ENCODE measurements at regions not wholly inside any gene's neighbourhood (a gene's known extent, or its start where the extent isn't known, plus 50 kb on each side); places are given as distances from the start of the nearest gene placed in this dataset.
A peak's percentile ranks its signal among the peaks of the same experiment; 100 is the strongest.

DNA sequence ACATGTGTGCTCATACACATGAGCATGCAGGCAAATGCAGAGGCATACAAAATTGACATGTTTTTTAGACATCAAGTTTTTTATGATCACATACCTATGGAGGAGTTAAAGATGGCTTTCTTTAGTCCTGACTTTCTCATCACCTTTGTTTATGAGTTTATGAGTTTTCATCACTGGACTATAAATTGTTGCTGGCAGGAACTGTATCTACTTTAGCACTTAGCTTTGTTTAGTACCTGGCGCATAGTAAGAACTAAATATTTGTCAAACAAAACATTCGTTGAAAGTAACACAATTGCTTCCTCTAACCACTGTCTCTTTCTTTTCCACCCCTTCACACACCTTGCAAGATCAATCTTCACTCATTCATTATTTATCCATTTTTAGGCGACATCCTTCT is 182.6 kb downstream of the SUCNR1 start:
- DNase-seq, result no peak

DNA sequence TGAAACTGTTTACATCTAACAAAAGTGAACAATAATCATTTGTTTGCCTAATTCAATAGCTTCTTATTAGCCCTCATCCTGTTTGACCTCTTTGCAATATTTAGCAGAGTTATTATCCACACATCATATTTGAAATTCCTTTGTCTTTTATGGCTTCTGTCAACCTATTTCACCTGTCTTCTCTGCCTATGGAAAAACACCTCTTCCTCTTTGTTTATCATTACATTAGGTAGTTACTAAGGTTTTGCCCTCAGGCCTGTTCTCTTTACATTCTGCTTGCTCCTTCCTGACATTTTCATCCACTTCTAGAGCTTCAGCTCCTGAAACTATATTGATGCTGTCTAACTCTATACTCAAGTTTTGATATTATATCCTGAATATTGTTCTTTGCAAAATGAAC is 183.0 kb downstream of the SUCNR1 start:
- DNase-seq, result no peak

DNA sequence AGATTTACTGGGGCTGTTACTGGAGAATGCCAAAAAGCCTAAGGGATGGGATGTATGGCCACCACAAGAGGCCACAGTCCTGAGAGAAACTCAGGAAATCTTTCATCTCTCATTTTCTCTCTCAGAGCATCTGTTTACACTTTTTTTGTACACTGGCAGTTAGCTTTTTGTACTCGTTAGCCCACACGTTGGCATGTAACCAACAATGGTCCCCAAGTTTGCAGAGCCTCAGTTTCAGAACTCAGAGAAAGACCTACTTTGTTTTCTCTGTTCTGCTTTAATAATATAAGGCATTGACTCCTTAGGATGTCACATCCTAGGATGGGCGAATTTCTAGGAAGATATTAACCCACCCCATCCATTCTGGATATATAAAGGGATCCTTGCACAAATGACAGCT is 183.5 kb downstream of the SUCNR1 start:
- no peak for DNase-seq

DNA sequence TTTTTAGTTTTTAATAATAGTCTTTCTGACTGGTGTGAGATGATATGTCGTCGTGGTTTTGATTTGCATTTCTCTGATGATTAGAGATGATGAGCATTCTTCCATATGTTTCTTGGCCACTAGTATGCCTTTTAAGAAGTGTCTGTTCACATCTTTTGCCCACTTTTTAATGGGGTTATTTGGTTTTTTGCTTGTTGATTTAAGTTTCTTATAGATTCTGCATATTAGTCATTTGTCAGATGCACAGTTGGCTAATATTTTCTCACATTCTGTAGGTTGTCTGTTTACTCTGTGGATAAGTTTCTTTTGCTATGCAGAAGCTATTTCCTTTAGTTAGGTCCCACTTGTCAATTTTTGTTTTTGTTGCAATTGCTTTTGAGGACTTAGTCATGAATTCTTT is 185.4 kb downstream of the SUCNR1 start:
- no peak for DNase-seq

DNA sequence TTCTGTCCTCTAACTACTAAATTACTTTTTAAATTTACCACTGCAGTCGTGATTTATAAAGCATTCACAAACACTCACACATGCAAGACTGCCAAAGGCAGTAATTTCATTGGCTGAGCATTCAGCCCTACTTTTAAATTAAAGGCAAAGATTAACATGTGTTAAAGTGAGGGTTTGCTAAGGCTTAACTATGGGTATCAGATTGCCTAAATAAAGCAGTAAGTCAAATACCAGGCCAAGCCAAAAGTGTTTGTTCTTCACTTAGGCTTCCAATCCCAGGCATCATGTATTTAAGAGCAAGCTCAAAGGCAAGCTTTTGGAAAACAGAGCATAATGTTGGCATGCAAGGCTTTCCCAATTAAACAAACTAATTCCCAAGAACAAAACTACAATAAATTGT is 187.3 kb downstream of the SUCNR1 start:
- DNase-seq, result peak; percentile 40

DNA sequence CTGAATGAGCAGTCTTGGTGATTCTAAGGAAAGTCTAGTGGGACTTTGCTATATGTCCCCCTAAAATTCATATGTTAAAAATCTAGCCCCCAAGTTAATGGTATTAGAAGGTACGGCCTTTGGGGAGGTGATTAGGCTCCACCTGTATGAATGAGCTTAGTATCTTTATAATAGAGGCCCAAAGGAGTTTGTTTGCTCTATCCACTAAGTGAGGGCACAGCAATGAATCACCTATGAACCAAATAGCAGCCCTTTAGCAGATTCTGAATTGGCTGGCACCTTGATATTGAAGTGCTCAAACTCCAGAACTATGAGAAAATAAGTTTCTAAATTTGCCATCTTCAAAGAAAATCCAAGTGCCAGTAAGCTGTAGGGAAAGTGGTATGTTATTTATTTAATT is 187.9 kb downstream of the SUCNR1 start:
- no peak for DNase-seq

DNA sequence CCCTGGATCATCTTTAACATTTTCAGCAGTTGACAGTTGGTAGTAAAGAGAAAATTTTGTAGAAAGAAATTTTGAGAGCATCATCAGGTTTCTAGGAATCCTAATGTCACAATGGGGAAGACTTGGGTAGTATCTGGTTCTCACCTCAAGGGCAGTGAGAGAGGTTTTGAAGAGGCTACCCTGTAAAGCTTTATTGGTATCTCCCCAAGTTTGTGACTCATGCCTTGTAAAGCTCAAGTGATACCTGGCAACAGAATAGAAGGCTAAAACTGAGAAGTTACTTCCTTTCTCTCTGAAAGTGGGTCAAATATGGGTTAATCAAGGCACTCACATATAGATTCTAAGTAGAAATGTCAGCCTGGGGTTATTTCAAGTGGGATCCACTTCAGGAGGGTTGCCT is 196.4 kb downstream of the SUCNR1 start:
- DNase-seq, result no peak

DNA sequence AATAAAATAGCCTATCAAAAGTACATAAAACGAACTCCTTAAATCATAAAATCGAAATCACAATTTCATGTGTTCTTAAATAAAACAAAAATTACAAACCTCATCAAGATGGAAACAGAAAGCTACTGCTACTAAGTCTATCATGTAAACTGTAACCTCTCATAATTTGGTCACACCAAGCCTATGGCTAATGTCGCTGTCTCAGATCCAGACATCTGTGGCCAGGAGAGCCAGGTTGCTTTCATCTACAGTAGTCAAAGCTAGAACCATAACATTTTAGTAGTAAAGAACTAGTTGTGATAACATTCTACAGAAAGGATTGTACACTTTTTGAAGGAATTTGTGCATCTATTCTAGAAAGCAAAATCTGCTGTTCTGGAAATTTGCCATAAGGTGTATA is 197.4 kb upstream of the MBNL1 start:
- no peak for DNase-seq

DNA sequence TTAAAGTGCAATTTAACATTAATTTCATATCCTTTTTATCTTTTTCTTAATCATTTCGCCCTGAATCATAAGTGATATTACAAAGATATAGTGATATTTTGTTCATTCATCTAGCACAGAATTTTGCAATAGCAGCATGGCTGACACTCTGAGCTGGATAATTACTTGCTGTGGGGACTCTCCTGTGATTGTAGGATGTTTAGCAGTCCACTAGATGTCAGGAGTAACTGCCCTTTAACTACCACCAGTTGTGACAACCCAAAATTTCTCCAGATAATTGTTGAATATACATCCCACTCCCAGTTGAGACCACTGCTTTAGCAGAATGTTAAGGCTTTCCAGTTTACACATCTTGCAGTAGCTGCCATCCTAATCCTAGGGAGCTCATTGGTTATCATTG is 196.8 kb upstream of the MBNL1 start:
- DNase-seq, result no peak

DNA sequence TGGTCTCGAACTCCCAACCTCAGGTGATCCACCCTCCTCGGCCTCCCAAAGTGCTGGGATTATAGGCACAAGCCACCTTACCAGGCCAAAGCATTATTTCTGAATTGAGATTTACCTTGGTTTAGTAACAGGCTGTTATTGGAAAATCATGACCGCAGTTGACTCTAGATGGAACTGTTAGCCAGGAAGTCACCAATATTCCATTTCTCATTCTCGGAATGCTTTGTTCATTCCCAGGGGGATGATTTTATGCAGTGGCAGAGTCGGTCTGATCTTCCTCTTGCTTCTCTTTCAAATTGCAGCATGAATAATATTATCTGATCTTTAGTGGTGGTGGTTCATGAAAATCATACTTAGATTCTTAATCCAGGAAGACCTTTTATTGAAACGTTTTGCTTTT is 195.5 kb upstream of the MBNL1 start:
- DNase-seq, result no peak

DNA sequence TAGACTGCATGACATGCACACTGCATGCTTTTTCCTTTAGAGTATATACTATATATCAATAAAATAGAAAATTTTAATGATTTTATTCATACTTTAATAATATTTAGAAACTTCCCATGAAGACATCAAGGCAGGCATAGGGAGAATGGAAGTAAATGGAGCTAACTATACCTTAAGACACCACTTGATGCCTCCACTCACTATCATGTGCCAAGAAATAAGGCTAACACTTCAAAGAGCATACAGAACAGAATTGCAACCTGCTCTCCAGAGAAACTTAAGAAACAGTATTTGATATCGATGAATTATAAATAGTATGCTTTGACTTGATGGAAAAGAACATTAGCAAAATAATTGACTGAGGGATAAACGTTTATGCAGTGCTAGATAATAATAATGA is 192.6 kb upstream of the MBNL1 start:
- no peak for DNase-seq

DNA sequence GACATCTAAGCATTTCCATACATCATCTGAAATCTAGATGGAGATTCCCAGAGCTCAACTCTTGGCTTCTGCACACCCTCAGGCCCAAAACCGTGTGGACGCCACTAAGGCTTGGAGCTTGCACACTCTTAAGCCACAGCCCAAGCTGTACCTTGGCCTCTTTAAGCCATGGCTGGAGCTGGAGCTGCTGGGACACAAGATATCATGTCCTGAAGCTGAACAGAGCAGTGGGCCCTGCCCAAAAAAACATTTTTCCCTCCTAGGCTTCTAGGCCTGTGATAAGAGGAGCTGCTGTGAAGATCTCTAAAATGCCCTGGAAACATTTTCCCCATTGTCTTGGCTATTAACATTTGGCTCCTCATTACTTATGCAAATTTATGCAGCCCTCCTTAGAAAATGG is 188.7 kb upstream of the MBNL1 start:
- no peak for DNase-seq

DNA sequence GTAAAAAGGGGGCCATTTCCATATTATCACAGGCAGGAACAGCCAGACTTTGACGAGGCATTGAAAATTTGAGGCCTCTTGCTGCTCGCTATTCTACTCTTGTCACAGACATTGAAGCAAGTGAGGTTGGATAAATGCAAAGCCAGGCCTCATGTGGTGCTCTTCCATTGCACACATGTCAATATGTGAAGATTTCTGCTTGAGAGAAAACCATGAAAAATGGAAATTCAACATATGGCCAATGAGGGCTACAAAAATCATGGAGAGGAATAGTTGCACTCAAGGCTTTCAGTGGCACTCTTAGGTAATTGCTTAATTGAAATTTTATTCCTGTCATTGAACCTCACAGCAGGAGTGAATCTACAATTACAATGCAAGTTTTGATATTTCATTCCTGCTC is 185.6 kb upstream of the MBNL1 start:
- no peak for DNase-seq

DNA sequence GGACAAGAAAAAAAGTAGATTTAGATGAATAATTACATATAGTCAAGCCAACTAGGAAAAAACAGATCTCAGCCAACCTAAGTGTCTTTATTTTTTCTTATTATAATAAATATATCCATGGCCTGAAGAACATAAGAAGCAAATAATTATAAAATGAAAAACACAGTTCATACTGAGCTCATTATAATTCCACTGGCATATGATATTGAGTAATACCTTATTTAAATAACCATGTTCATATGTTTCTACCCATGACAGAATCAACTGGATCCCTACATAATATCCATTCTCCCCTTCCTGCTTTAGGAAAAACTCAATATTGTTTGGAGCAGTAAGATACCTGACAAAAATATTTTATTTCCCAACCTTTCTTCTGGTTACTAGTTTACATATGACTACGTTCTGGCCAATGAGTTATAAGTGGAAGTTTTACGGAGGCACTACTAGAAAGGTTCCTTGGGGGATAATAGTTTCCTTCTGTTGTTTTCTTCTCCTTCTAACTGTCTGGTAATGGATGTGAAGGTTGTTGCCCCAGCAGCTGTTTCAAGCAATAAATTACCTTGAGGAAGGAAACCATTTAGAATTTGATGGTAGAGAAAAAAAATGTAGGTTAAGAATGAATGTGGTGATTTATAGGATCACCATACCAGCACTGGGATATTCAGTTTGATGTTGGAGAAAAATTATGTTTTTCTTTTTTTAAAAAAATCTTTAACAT is 184.1 kb upstream of the MBNL1 start:
- no peak for DNase-seq

DNA sequence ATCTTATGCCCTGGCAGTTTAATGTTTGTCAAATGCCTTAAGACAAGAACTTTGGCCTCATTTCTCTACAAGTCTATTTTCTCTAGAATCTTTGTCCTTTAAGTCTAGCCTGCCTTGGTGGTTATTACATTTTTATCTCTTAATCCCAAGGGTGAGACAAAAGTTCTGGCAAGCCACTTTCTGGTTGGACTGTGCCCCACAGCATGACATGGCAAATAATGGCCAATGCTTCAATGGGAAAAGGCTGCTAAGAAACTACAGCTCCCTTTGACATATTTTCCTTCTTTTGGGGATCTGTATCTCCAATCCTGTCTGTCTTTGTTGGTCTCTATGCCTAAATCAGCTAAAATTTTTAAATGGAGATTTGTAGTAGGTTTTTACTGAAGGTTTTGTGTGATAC is 181.6 kb upstream of the MBNL1 start:
- DNase-seq, result no peak

DNA sequence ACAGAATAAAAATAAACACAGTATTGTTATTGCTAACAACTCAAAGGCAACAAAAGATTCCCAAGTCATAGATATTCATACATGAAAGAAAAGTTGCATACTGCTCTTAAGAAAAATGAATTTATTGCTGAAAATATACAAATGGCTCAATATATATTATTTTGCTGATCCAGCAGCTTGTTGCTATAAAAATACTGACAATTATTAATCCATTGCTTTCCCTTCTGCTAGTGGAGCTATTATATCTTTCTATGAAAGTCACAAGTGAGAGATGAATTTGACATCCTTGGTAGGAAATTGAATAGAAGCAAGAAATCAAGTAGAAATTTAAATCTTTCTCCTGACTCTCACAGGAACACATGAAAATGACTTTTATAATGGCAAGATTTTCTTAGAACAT is 179.2 kb upstream of the MBNL1 start:
- no peak for DNase-seq

DNA sequence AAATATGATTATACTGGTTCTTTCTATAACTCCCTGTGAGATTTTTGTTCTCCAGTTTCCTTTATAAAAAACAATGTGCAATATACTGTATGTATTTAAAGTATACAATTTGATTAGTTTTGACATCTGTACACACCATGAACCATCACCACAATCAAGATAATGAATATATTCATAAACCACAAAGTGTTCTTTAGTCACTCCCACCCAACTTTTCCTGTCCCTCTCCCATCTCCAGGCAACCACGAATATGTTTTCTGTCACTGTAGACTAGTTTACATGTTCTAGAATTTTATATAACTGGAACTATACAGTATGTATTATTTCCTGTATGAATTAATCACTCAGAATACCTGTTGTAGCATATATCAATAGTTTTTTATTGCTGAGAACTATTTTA is 177.0 kb upstream of the MBNL1 start:
- DNase-seq, result no peak

DNA sequence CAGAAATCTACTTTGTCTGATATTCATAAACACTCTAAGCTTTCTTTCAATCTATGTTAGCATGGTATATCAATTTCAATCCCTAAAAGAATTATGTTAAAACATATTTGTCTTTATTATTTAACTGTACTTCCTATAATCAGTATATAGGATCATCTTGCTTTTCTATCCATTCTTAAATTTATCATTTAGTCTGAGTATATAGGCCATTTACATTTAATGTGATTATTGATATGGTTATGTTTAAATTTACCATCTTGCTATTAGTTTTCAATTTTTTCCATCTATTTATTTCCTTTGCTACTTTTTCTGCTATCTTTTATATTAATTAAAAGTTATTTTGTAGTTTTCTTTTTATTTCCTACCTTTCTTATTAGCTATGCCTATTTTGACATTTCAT is 174.8 kb upstream of the MBNL1 start:
- DNase-seq, result no peak

DNA sequence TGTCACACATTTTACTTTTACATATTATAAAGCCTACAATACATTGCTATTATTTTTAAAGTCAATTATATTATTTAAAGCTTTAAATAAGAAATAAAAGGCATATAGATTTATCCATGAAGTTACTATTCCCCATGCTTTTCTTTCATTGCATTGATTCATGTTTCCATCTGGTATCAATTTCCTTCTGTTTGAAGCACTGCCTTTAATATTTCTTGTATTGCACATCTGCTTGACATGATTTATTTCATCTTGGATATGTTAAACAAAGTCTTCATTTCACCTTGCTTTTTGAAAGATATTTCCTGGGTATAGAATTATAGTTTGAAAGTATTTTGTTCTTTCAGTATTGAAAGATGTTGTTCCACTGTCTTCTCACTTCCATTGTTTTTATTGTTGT is 174.3 kb upstream of the MBNL1 start:
- no peak for DNase-seq

DNA sequence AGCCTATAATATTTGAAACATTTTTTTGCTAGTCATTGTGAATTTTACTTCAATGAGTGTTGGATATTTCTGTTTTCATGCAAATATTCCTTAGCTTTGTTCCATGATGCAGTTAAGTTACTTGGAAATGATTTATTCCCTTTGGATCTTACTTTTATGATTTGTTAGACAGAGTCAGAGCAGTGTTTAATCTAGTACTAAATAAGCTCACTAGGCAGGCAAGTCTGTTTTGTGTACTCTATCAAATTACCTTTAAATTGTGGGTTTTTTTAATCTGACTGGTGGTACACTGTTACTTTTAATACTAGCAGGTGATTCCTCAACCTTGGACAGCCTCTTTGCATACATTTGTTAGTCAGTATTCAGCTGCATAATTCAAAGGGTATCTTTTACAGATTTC is 173.3 kb upstream of the MBNL1 start:
- no peak for DNase-seq

DNA sequence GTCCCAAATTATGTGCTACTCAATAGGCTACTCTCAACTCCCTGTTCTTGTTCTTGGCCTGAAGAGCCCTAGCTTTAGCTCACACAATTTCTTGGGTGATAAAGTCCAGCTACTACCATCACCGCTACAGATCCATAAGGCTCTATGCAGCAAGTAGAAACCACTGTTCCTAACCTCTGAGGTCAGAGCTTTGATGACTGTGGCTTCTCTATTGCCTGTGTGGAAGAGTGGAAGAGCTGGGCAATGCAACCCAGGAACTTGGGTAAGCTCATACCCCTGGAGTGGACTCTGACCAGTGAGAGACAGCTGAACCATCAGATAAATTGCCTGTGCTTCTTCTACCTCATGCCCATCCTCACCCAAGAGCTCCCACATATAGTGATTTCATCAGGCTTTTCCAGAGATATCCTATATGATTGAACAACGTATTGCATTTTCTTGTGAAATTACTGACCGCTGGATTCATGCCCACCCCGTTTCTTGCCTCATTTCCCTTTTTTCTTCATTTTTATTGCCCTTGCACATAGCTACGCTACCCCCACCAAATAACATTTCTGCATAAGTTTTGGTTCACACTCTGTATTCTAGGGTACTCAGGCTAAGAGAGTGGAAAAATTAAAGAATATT is 172.3 kb upstream of the MBNL1 start:
- no peak for DNase-seq

DNA sequence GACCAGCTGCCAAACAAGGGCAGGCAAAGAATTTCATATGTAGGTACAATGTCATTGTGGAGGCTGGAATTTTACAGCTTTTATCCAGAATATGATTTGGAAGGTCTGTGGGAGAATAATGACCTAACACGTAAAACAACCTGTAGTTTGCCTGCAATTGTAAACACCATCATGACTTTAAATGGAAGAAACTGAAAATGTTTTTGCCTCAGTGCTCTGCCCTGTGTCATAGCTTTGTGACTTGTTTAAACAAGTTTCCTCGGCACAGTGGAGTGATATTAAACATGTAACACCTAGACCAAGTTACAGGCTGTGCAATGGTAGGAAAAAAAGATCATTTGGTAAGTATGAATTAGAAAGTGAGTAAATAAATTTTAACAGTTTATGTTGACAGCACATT is 171.6 kb upstream of the MBNL1 start:
- no peak for DNase-seq

DNA sequence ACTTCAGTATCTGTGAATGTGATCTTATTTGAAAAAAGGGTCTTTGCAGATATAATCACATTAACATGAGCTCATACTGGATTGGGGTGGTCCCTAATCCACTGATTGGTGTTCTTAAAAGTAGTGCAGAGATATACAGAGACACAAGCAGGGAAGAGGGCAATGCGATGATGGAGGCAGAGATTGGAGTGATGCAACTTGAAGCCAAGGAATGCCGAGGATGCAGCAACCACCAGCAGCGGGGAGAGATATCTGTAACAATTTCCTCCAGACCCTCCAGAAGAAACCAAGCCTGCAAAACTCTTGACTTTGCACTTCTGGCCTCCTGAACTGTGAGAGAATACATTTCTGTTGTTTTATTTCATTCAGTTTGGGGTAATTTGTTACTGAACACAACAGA is 171.0 kb upstream of the MBNL1 start:
- DNase-seq, result no peak

DNA sequence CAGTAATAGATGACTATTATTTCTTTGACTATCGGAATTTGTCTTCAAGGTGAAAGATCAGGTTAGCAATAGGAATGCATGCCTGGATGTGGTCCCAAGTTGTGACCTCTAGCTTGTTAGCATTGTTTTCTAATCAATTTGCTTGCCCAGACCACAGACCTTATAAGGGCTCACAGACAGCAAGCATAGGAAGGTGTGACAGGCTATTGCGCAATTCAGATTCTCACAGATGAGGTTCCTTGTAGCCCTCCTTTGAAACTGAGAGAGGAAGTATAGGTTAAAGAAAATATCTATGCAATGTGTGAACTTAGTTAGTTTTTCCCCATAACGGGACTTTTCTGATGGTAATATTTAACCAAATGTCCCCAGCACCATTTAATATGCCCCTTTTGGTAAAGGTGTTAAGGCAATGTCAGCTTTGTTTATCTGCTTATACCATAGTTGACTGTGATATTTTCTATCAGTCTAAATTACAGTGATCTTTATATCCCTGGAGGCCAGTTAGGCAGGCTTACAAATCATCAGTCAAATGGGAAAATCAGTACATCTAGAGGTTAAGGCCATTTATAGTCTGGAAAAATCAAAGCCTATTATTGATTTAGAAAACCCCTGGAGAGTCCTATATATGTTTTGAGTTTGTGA is 168.1 kb upstream of the MBNL1 start:
- DNase-seq, result no peak

DNA sequence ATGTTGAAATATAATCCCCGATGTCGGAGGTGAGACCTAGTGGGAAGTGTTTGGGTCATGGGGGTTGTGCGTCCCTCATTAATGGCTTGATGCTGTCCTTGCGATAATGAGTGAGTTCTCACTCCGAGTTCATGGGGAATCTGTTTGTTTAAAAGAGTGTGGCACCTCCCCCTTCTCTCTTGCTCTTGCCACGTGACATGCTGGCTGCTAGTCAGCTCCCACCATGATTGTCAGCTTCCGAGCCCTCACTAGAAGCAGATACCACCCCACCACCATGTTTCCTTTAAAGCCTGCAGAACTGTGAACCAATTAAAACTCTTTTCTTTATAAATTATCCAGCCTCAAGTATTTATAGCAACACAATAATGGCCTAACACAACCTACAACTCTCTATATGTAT is 166.3 kb upstream of the MBNL1 start:
- DNase-seq, result no peak

Measured in NCI-H510A treated with DMSO at 0.1 percent for 48 hours (cell line).